ENCODE measurements at regions not wholly inside any gene's neighbourhood (a gene's known extent, or its start where the extent isn't known, plus 50 kb on each side); places are given as distances from the start of the nearest gene placed in this dataset.

GRCh38 chr14:38696925-38697324 is 406.1 kb downstream of the SEC23A start:
- Histone ChIP-seq H3K9ac (replicated peaks in 1 of 4; ENCODE audit: extremely low read depth in 1 of 4, low read depth in 3 of 4, low read length in 3 of 4) (no peak overlapping the region), H2BK5ac (ENCODE audit: low read depth, low read length) (no peak overlapping the region), H2BK12ac (ENCODE audit: low read depth, low read length) (no peak overlapping the region), H4K5ac (ENCODE audit: insufficient read length, low read depth, low read length) (no peak overlapping the region), H3K79me2 (ENCODE audit: control insufficient read depth in 1 of 2, insufficient read depth in 2 of 2, low read length in 2 of 2) (no peaks in the 10 kb centered on the region), H4K8ac (ENCODE audit: extremely low read depth, insufficient read depth, low read length) (no peak overlapping the region), H3K4me3 (ENCODE audit: extremely low read depth in 1 of 4, insufficient read depth in 2 of 4, low read depth in 3 of 4, low read length in 4 of 4) (no peak overlapping the region), H3K23me2 (ENCODE audit: low read depth, low read length) (no peaks in the 10 kb centered on the region), H3K18ac (ENCODE audit: extremely low read depth, low read length) (no peak overlapping the region), H3K4me1 (replicated peaks in 1 of 4; ENCODE audit: control insufficient read depth in 3 of 4, insufficient read depth in 4 of 4, low read length in 3 of 4) (no peaks in the 10 kb centered on the region), H3K14ac (ENCODE audit: insufficient read length) (no peak overlapping the region), H3K56ac (replicated peaks; ENCODE audit: insufficient read length, low read depth, low read length) (no peak overlapping the region), H3K4me2 (ENCODE audit: insufficient read depth in 1 of 2, low read depth in 2 of 2, low read length in 2 of 2) (no peak overlapping the region), H3K4ac (replicated peaks; ENCODE audit: insufficient read length, low read depth, low read length) (no peak overlapping the region), H2BK120ac (replicated peaks; ENCODE audit: low read depth, low read length) (no peak overlapping the region), H2AFZ (ENCODE audit: low read length) (no peak overlapping the region), H3K23ac (ENCODE audit: insufficient read length) (no peak overlapping the region), H3K79me1 (ENCODE audit: low read depth, low read length) (no peaks in the 10 kb centered on the region), H2BK15ac (ENCODE audit: low read length) (no peak overlapping the region), H4K20me1 (replicated peaks in 1 of 2; ENCODE audit: control insufficient read depth in 1 of 2, insufficient read depth in 2 of 2, low read length in 2 of 2) (no peaks in the 10 kb centered on the region), H3K9me3 (ENCODE audit: insufficient read depth in 2 of 2, low read depth in 1 of 2, low read length in 1 of 2) (no peaks in the 10 kb centered on the region), H4K91ac (replicated peaks; ENCODE audit: insufficient read length, low read length) (no peak overlapping the region), H3K27me3 (replicated peaks in 1 of 4; ENCODE audit: control insufficient read depth in 3 of 4, extremely low read depth in 1 of 4, insufficient read depth in 3 of 4, low read length in 3 of 4) (no peaks in the 10 kb centered on the region), H2BK20ac (ENCODE audit: low read length) (no peak overlapping the region), H3K36me3 (ENCODE audit: control insufficient read depth in 2 of 4, insufficient read depth in 4 of 4, low read length in 3 of 4) (no peaks in the 10 kb centered on the region), H2AK5ac (ENCODE audit: low read depth, low read length) (no peak overlapping the region), H3K27ac (ENCODE audit: low read depth, low read length) (no peak overlapping the region)
- 84% methylated on average over 3 of the region's 3 CpGs; no CpG with 5 or more reads in 1 of the 2 experiments for WGBS, 2 experiments (ENCODE audit: extremely low coverage in 1 of 2, insufficient coverage in 1 of 2, insufficient read length in 1 of 2, insufficient replicate concordance in 2 of 2, low coverage in 1 of 2, low lambda C conversion rate in 2 of 2, missing lambda C conversion rate in 1 of 2)
- TF ChIP-seq RBBP5 (IDR thresholded peaks at IDR 0.05; ENCODE audit: borderline replicate concordance, low read depth, low read length) (no peak), POLR2AphosphoS5 (IDR thresholded peaks at IDR 0.05; ENCODE audit: low read depth, low read length) (no peak), JUN (IDR thresholded peaks at IDR 0.05; ENCODE audit: low read depth, low read length) (no peak), GTF2F1 (IDR thresholded peaks at IDR 0.05; ENCODE audit: borderline replicate concordance, low read depth, low read length) (no peak), KDM4A (IDR thresholded peaks at IDR 0.05; ENCODE audit: low read depth, low read length, severe bottlenecking) (no peak), HDAC2 (IDR thresholded peaks at IDR 0.05; ENCODE audit: borderline replicate concordance in 1 of 2, low read depth in 2 of 2, low read length in 2 of 2) (no peak)
- ChIA-PET CTCF (ENCODE audit: partially characterized antibody) (no interaction called here), POLR2A (ENCODE audit: partially characterized antibody) (no interaction called here)
- FAIRE-seq = no peak
- no peak for DNase-seq (ENCODE audit: low read depth in 1 of 2, low spot score in 2 of 2)

All from H1 (cell line).